Globus pallidus (tissue), 1 donor: ENCODE measurements at regions not wholly inside any gene's neighbourhood (a gene's known extent, or its start where the extent isn't known, plus 50 kb on each side); places are given as distances from the start of the nearest gene placed in this dataset.

Source experiments
- DNase-seq: peaks from one replicate; pipeline ENCODE4 v3.0.0-alpha.2; 2015; ENCODE audit warnings: low spot score

- no peak for DNase-seq
These were observed 96.8 kb downstream of the BOD1L2 start for GRCh38 chr18:57243624-57244179.

GRCh38 chr18:57249179-57249578, 102.3 kb downstream of the BOD1L2 start:
- DNase-seq = no peak

GRCh38 chr18:57249883-57250282, 102.5 kb upstream of the ST8SIA3 start:
- no peak for DNase-seq

GRCh38 chr18:57251747-57252146, 100.6 kb upstream of the ST8SIA3 start:
- no peak for DNase-seq

- no peak for DNase-seq
These were observed 98.5 kb upstream of the ST8SIA3 start for GRCh38 chr18:57253903-57254302.

- DNase-seq = no peak
These were observed 94.1 kb upstream of the ST8SIA3 start for GRCh38 chr18:57258131-57258777.

- DNase-seq = no peak
These were observed 84.9 kb upstream of the ST8SIA3 start for GRCh38 chr18:57267368-57267925.

GRCh38 chr18:57269756-57270155, 82.6 kb upstream of the ST8SIA3 start:
- no peak for DNase-seq

GRCh38 chr18:57270156-57270555, 82.2 kb upstream of the ST8SIA3 start:
- no peak for DNase-seq

GRCh38 chr18:57273194-57273593, 79.2 kb upstream of the ST8SIA3 start:
- DNase-seq = no peak

GRCh38 chr18:57275111-57275510, 77.2 kb upstream of the ST8SIA3 start:
- no peak for DNase-seq

- DNase-seq = no peak
These were observed 75.5 kb upstream of the ST8SIA3 start for GRCh38 chr18:57276829-57277228.

- DNase-seq = no peak
These were observed 73.4 kb upstream of the ST8SIA3 start for GRCh38 chr18:57278933-57279332.

GRCh38 chr18:57281519-57281918, 70.8 kb upstream of the ST8SIA3 start:
- DNase-seq = no peak

GRCh38 chr18:57286949-57287348, 65.4 kb upstream of the ST8SIA3 start:
- no peak for DNase-seq

GRCh38 chr18:57287766-57288165, 64.6 kb upstream of the ST8SIA3 start:
- DNase-seq = no peak

- DNase-seq = no peak
These were observed 57.8 kb upstream of the ST8SIA3 start for GRCh38 chr18:57294547-57294946.

GRCh38 chr18:57296336-57296735, 56.0 kb upstream of the ST8SIA3 start:
- DNase-seq = no peak

GRCh38 chr18:57297306-57297705, 55.1 kb upstream of the ST8SIA3 start:
- no peak for DNase-seq

- DNase-seq = no peak
These were observed 52.4 kb upstream of the ST8SIA3 start for GRCh38 chr18:57299931-57300330.

GRCh38 chr18:57301573-57302559, 50.5 kb upstream of the ST8SIA3 start:
- DNase-seq = no peak
